H1 (cell line): ENCODE measurements at regions not wholly inside any gene's neighbourhood (a gene's known extent, or its start where the extent isn't known, plus 50 kb on each side); places are given as distances from the start of the nearest gene placed in this dataset.

ENCODE experiments used
- CTCF ChIA-PET: fragments of 300-600 bp; sonication (Branson Sonifier 250); formaldehyde crosslinking; loops from one replicate; lab custom pipeline; 2021; ENCODE audit not compliant: partially characterized antibody; lab: Charles Lee
- POLR2A ChIA-PET: fragments of 300-600 bp; sonication (Branson Sonifier 250); formaldehyde crosslinking; loops from one replicate; lab custom pipeline; 2021; ENCODE audit warnings: inconsistent platforms; ENCODE audit not compliant: partially characterized antibody; lab: Charles Lee
- DNase-seq, 2 experiments: peaks; one replicate each; pipeline versions ENCODE4 v3.0.0 to v3.0.0-alpha.2; 2010 to 2022; ENCODE audit warnings: low spot score in 2 of 2, low read depth in 1 of 2, mixed read lengths in 1 of 2
- FAIRE-seq: peaks from 2 replicates; lab custom pipeline; 2011; peaks lifted over from hg19 to GRCh38; lab: Jason Lieb, UNC
- H2AFZ ChIP-seq: 2 replicates; pipeline ENCODE4 v1.8.1; 2012; ENCODE audit warnings: low read length, inconsistent platforms
- H2AK5ac ChIP-seq: 2 replicates; pipeline ENCODE4 v1.6.1; 2013; ENCODE audit warnings: low read depth, low read length
- H2BK120ac ChIP-seq: replicated peaks from 2 replicates; pipeline ENCODE3; 2013; ENCODE audit warnings: low read depth, low read length, inconsistent platforms
- H2BK12ac ChIP-seq: 2 replicates; pipeline ENCODE4 v1.6.1; 2013; ENCODE audit warnings: low read depth, low read length
- H2BK15ac ChIP-seq: 2 replicates; pipeline ENCODE4 v1.6.1; 2013; ENCODE audit warnings: low read length
- H2BK20ac ChIP-seq: 2 replicates; pipeline ENCODE4 v1.6.1; 2013; ENCODE audit warnings: low read length
- H2BK5ac ChIP-seq: 2 replicates; pipeline ENCODE4 v1.6.1; 2013; ENCODE audit warnings: low read depth, low read length
- H3K14ac ChIP-seq: 2 replicates; pipeline ENCODE4 v1.6.1; 2013; ENCODE audit warnings: inconsistent platforms; ENCODE audit not compliant: insufficient read length
- H3K18ac ChIP-seq: 2 replicates; pipeline ENCODE4 v1.6.1; 2013; ENCODE audit warnings: low read length; ENCODE audit errors: extremely low read depth
- H3K23ac ChIP-seq: 2 replicates; pipeline ENCODE4 v1.6.1; 2013; ENCODE audit warnings: inconsistent platforms; ENCODE audit not compliant: insufficient read length
- H3K23me2 ChIP-seq: 2 replicates; pipeline ENCODE4 v1.6.1; 2013; ENCODE audit warnings: low read depth, low read length
- H3K27ac ChIP-seq: 2 replicates; pipeline ENCODE4 v1.6.1; 2011; ENCODE audit warnings: low read depth, low read length, inconsistent platforms
- H3K27me3 ChIP-seq, 4 experiments: replicated peaks in 1 of 4; 1 replicate in 1 of 4; 2 replicates in 3 of 4; pipeline versions ENCODE4 v1.6.1 to v1.8.1; 2011 to 2013; ENCODE audit warnings: low read length in 3 of 4, mild to moderate bottlenecking in 3 of 4, inconsistent platforms in 2 of 4, mixed read lengths in 2 of 4, moderate library complexity in 1 of 4; ENCODE audit not compliant: control insufficient read depth in 3 of 4, insufficient read depth in 3 of 4; ENCODE audit errors: extremely low read depth in 1 of 4
- H3K36me3 ChIP-seq, 4 experiments: 2 replicates each; pipeline versions ENCODE4 v1.6.1 to v1.8.1; 2011 to 2013; ENCODE audit warnings: mild to moderate bottlenecking in 4 of 4, low read length in 3 of 4, moderate library complexity in 2 of 4, control low read depth in 1 of 4, inconsistent platforms in 1 of 4; ENCODE audit not compliant: insufficient read depth in 4 of 4, control insufficient read depth in 2 of 4
- H3K4ac ChIP-seq: replicated peaks from 2 replicates; pipeline ENCODE3; 2013; ENCODE audit warnings: low read length, low read depth, mixed read lengths, inconsistent platforms; ENCODE audit not compliant: insufficient read length
- H3K4me1 ChIP-seq, 4 experiments: replicated peaks in 1 of 4; 1 replicate in 1 of 4; 2 replicates in 3 of 4; pipeline versions ENCODE4 v1.6.1 to v1.8.1; 2011 to 2013; ENCODE audit warnings: low read length in 3 of 4, inconsistent platforms in 2 of 4, mixed read lengths in 1 of 4; ENCODE audit not compliant: insufficient read depth in 4 of 4, control insufficient read depth in 3 of 4
- H3K4me2 ChIP-seq, 2 experiments: 2 replicates each; pipeline versions ENCODE4 v1.6.1 to v1.8.1; 2011 to 2013; ENCODE audit warnings: low read depth in 2 of 2, low read length in 2 of 2, control low read depth in 1 of 2, inconsistent platforms in 1 of 2, mild to moderate bottlenecking in 1 of 2; ENCODE audit not compliant: insufficient read depth in 1 of 2
- H3K4me3 ChIP-seq, 4 experiments: fragments of 200-600, 300-600 bp in 1 of 4; sonication (generic), shearing (Covaris generic), sonication (Bioruptor Twin) in 1 of 4; 2 replicates each; pipeline versions ENCODE4 v1.5.1 to v1.8.1; 2011 to 2016; ENCODE audit warnings: low read length in 4 of 4, low read depth in 3 of 4, control low read depth in 2 of 4, inconsistent platforms in 2 of 4, mild to moderate bottlenecking in 2 of 4, mixed read lengths in 1 of 4, moderate library complexity in 1 of 4; ENCODE audit not compliant: insufficient read depth in 2 of 4; ENCODE audit errors: extremely low read depth in 1 of 4
- H3K56ac ChIP-seq: replicated peaks from 2 replicates; pipeline ENCODE3; 2013; ENCODE audit warnings: low read depth, mild to moderate bottlenecking, mixed read lengths, low read length, inconsistent platforms; ENCODE audit not compliant: insufficient read length
- H3K79me1 ChIP-seq: 2 replicates; pipeline ENCODE4 v1.6.1; 2013; ENCODE audit warnings: low read depth, low read length, control low read depth
- H3K79me2 ChIP-seq, 2 experiments: 2 replicates each; pipeline versions ENCODE4 v1.6.1 to v1.8.1; 2012 to 2013; ENCODE audit warnings: low read length in 2 of 2, mild to moderate bottlenecking in 2 of 2, inconsistent platforms in 1 of 2; ENCODE audit not compliant: insufficient read depth in 2 of 2, control insufficient read depth in 1 of 2
- H3K9ac ChIP-seq, 4 experiments: replicated peaks in 1 of 4; 1 replicate in 1 of 4; 2 replicates in 3 of 4; pipeline versions ENCODE4 v1.6.1 to v1.8.1; 2011 to 2013; ENCODE audit warnings: low read depth in 3 of 4, low read length in 3 of 4, control low read depth in 2 of 4, mild to moderate bottlenecking in 2 of 4, moderate library complexity in 2 of 4, inconsistent platforms in 1 of 4; ENCODE audit errors: extremely low read depth in 1 of 4
- H3K9me3 ChIP-seq, 2 experiments: 2 replicates each; pipeline versions ENCODE4 v1.6.1 to v1.8.1; 2012 to 2013; ENCODE audit warnings: mild to moderate bottlenecking in 2 of 2, moderate library complexity in 2 of 2, control low read depth in 1 of 2, inconsistent platforms in 1 of 2, low read depth in 1 of 2, low read length in 1 of 2, mixed read lengths in 1 of 2; ENCODE audit not compliant: insufficient read depth in 2 of 2
- H4K20me1 ChIP-seq, 2 experiments: replicated peaks in 1 of 2; 2 replicates each; pipeline versions ENCODE3 to v1.8.1; 2011 to 2013; ENCODE audit warnings: inconsistent platforms in 2 of 2, low read length in 2 of 2, mild to moderate bottlenecking in 1 of 2; ENCODE audit not compliant: insufficient read depth in 2 of 2, control insufficient read depth in 1 of 2
- H4K5ac ChIP-seq: 2 replicates; pipeline ENCODE4 v1.6.1; 2013; ENCODE audit warnings: low read length, low read depth, mixed read lengths, inconsistent platforms; ENCODE audit not compliant: insufficient read length
- H4K8ac ChIP-seq: 2 replicates; pipeline ENCODE4 v1.8.0; 2013; ENCODE audit warnings: mild to moderate bottlenecking, moderate library complexity, low read length, inconsistent platforms; ENCODE audit not compliant: insufficient read depth; ENCODE audit errors: extremely low read depth
- H4K91ac ChIP-seq: replicated peaks from 2 replicates; pipeline ENCODE3; 2013; ENCODE audit warnings: low read length, mixed read lengths, inconsistent platforms; ENCODE audit not compliant: insufficient read length
- GABPA ChIP-seq: IDR thresholded peaks from 2 replicates; pipeline ENCODE4 v1.6.1; 2011; ENCODE audit warnings: mild to moderate bottlenecking, low read length, moderate library complexity, borderline replicate concordance; ENCODE audit not compliant: insufficient read depth
- KDM4A ChIP-seq: IDR thresholded peaks from one replicate; pipeline ENCODE4 v1.7.1; 2012; ENCODE audit warnings: low read depth, mild to moderate bottlenecking, moderate library complexity, low read length, inconsistent platforms; ENCODE audit not compliant: severe bottlenecking
- WGBS, 2 experiments: shearing (Covaris generic) in 1 of 2; methylation state at CpG; one replicate each; pipeline versions ENCODE4 v1.1.6 to v1.1.7; 2013 to 2015; ENCODE audit warnings: low lambda C conversion rate in 2 of 2, mixed read lengths in 2 of 2, inconsistent platforms in 1 of 2, low coverage in 1 of 2, missing lambda C conversion rate in 1 of 2; ENCODE audit not compliant: insufficient replicate concordance in 2 of 2, insufficient coverage in 1 of 2, insufficient read length in 1 of 2; ENCODE audit errors: extremely low coverage in 1 of 2, missing lambda C conversion rate in 1 of 2; 5-methylcytosine and 5-hydroxymethylcytosine counted together

GRCh38 chr3:10695595-10696285 is 120.3 kb upstream of the SLC6A11 start:
- TF ChIP-seq KDM4A (no peak), GABPA (no peak)
- TF ChIP-seq, all 59 proteins: peak for 0
- Histone ChIP-seq H2BK15ac (no peak overlapping the region), H4K20me1 (no peaks in the 10 kb centered on the region), H3K27me3 (peaks cover 0 to 4% (median 0%) of the 10 kb centered on the region in 4 experiments; a peak in 3 of 7 replicates), H4K8ac (no peak overlapping the region), H3K4me1 (no peaks in the 10 kb centered on the region), H3K56ac (no peak overlapping the region), H3K79me1 (no peaks in the 10 kb centered on the region), H3K4me3 (no peak overlapping the region), H3K9me3 (no peaks in the 10 kb centered on the region), H3K27ac (no peak overlapping the region), H2BK5ac (no peak overlapping the region), H3K4me2 (no peak overlapping the region), H3K23me2 (no peaks in the 10 kb centered on the region), H3K9ac (no peak overlapping the region), H2BK120ac (no peak overlapping the region), H4K5ac (no peak overlapping the region), H2BK12ac (no peak overlapping the region), H3K23ac (no peak overlapping the region), H3K36me3 (no peaks in the 10 kb centered on the region), H3K14ac (no peak overlapping the region), H4K91ac (no peak overlapping the region), H3K4ac (no peak overlapping the region), H3K18ac (no peak overlapping the region), H2BK20ac (no peak overlapping the region), H2AK5ac (no peak overlapping the region), H2AFZ (no peak overlapping the region), H3K79me2 (no peaks in the 10 kb centered on the region)
- POLR2A ChIA-PET = no interaction called here
- no peak for FAIRE-seq
- no peak for DNase-seq
- CTCF ChIA-PET = interaction anchor here (0.6 to 1.2 kb wide), 4 partner anchors 10 to 256 kb away, joined by 3 read pairs; no protein-coding TSS in a partner anchor
- 84% methylated on average over 4 of the region's 4 CpGs; no CpG with 5 or more reads in 1 of the 2 experiments for WGBS, 2 experiments
